ENCODE measurements at regions not wholly inside any gene's neighbourhood (a gene's known extent, or its start where the extent isn't known, plus 50 kb on each side); places are given as distances from the start of the nearest gene placed in this dataset.

DNA sequence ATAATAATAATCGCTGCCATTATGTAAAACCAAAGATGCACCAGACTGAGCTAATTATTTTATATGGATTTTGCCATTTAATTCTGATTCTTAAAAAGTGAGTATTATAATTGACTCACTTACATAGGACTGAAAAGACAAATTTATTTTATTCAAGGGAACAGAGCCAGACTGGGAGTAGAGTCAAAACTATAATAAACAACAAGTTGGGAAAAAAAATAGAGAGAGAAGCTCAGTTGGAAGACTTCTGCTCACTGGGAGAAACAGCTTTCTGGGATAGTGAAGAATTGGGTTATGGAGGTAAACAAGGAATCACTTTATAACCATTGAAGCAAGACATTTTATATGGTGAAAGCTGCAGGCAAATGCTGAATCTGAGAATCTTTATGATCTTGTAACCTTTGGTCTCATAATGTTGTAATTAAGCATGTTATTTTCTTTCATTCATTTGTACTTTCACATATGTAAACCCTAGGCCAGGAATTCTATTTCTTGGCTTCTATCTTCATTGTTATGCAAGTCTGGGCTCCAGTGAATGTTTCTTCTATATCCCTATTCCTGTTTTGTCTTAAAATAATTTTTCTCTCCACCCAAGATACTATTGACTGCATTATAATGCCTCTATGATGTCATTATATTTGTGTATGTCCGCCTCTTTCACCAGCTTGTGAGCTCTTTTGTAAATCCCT, 725.3 kb upstream of the CCDC179 start:
- DNase-seq (ENCODE audit: low read depth): peak; percentile 6
- no peak overlapping the region for H3K4me3 ChIP-seq (replicated peaks; ENCODE audit: low read depth, low read length)
- TF ChIP-seq, protein P1, sequence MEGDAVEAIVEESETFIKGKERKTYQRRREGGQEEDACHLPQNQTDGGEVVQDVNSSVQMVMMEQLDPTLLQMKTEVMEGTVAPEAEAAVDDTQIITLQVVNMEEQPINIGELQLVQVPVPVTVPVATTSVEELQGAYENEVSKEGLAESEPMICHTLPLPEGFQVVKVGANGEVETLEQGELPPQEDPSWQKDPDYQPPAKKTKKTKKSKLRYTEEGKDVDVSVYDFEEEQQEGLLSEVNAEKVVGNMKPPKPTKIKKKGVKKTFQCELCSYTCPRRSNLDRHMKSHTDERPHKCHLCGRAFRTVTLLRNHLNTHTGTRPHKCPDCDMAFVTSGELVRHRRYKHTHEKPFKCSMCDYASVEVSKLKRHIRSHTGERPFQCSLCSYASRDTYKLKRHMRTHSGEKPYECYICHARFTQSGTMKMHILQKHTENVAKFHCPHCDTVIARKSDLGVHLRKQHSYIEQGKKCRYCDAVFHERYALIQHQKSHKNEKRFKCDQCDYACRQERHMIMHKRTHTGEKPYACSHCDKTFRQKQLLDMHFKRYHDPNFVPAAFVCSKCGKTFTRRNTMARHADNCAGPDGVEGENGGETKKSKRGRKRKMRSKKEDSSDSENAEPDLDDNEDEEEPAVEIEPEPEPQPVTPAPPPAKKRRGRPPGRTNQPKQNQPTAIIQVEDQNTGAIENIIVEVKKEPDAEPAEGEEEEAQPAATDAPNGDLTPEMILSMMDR (IDR thresholded peaks at IDR 0.05; ENCODE audit: low read length, missing control alignments): no peak

DNA sequence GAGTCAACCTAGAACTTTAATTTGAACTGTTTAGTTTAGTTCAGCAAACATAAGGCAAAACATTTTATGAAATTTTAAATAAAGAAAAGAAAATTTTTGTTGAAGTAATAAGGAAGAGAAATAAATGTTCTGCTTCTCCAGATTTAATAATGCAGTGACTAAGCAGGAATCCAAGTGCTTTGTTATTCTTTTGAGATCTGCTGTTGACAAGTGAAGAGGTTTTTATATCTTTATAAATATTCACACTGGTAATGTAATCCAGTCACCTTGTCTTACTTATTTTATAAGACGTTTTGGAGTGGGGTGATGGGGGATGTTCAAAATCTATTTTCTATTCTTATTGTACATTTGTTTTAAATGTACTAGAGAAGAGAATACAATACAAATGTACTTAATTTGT, 725.9 kb upstream of the CCDC179 start:
- TF ChIP-seq, protein P1 (IDR thresholded peaks at IDR 0.05; ENCODE audit: low read length, missing control alignments): no peak
- no peak overlapping the region for H3K4me3 ChIP-seq (replicated peaks; ENCODE audit: low read depth, low read length)
- no peak for DNase-seq (ENCODE audit: low read depth)

GRCh38 chr11:23590596-23591308, 730.5 kb upstream of the CCDC179 start:
- no peak for DNase-seq (ENCODE audit: low read depth)
- H3K4me3 ChIP-seq (replicated peaks; ENCODE audit: low read depth, low read length): no peak overlapping the region
- TF ChIP-seq, protein P1 (IDR thresholded peaks at IDR 0.05; ENCODE audit: low read length, missing control alignments): no peak

GRCh38 chr11:23594755-23595154, 734.5 kb upstream of the CCDC179 start:
- TF ChIP-seq, protein P1 (IDR thresholded peaks at IDR 0.05; ENCODE audit: low read length, missing control alignments): no peak
- H3K4me3 ChIP-seq (replicated peaks; ENCODE audit: low read depth, low read length): no peak overlapping the region
- no peak for DNase-seq (ENCODE audit: low read depth)

- TF ChIP-seq, protein P1 (IDR thresholded peaks at IDR 0.05; ENCODE audit: low read length, missing control alignments): no peak
- H3K4me3 ChIP-seq (replicated peaks; ENCODE audit: low read depth, low read length): no peak overlapping the region
- peak; percentile 24 for DNase-seq (ENCODE audit: low read depth)
Observed at GRCh38 chr11:23604966-23605365, 744.7 kb upstream of the CCDC179 start.

DNA sequence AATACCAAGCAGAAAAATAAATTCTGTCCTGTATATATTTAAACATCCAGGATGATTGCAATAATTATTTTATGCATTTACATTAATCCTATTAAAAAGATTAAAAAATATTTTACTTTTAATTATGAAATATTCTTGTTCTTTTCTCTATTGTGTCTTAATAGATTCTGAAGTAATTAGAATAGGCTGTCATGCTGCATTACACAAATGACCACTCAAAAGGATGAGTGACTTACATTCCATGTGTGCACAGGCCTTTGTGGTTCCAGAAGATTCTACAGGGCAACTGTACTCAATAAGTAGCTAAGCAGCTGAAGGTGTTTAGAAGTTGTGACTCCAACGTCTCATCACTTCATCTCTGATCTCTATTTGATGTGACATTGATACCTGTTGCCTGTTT, 745.9 kb upstream of the CCDC179 start:
- H3K4me3 ChIP-seq (replicated peaks; ENCODE audit: low read depth, low read length): no peak overlapping the region
- TF ChIP-seq, protein P1 (IDR thresholded peaks at IDR 0.05; ENCODE audit: low read length, missing control alignments): no peak

More for the DNA sequence above, 745.9 kb upstream of the CCDC179 start:
- DNase-seq (ENCODE audit: low read depth): no peak

All from fibroblast of pulmonary artery (primary cell).